Cardiac muscle cell (in vitro differentiated cells and primary cell): ENCODE measurements at regions not wholly inside any gene's neighbourhood (a gene's known extent, or its start where the extent isn't known, plus 50 kb on each side); places are given as distances from the start of the nearest gene placed in this dataset.

Experiments used
- DNase-seq, 2 donors: peaks; one replicate each; pipeline versions ENCODE4 v3.0.0 to v3.0.0-alpha.2; 2010 to 2017; ENCODE audit warnings: low read depth in 1 of 2, low spot score in 1 of 2
- H3K27ac ChIP-seq: fragments of 200-600 bp; sonication (generic); 2 replicates; pipeline ENCODE4 v1.5.1; 2016
- H3K27me3 ChIP-seq: fragments of 200-600 bp; sonication (generic); 2 replicates; pipeline ENCODE4 v1.6.0; 2016; ENCODE audit warnings: control low read depth
- H3K36me3 ChIP-seq: fragments of 200-600 bp; sonication (generic); 2 replicates; pipeline ENCODE4 v1.5.1; 2016; ENCODE audit warnings: control low read depth
- H3K4me1 ChIP-seq: fragments of 200-600 bp; sonication (generic); 2 replicates; pipeline ENCODE4 v1.8.1; 2017; ENCODE audit warnings: low read depth, mild to moderate bottlenecking, mixed run types
- H3K4me3 ChIP-seq: fragments of 200-600 bp; sonication (generic); 2 replicates; pipeline ENCODE4 v1.5.1; 2016; ENCODE audit warnings: mild to moderate bottlenecking
- H3K9me3 ChIP-seq: fragments of 200-600 bp; sonication (generic); 2 replicates; pipeline ENCODE4 v1.5.1; 2017; ENCODE audit warnings: low read depth, mild to moderate bottlenecking, control low read depth
- CTCF ChIP-seq: IDR thresholded peaks from 2 replicates; pipeline ENCODE4 v1.5.1; 2012; ENCODE audit warnings: low read depth, mild to moderate bottlenecking, low read length

- Histone ChIP-seq H3K4me1 (no peaks in the 10 kb centered on the region), H3K27me3 (no peaks in the 10 kb centered on the region), H3K4me3 (no peak overlapping the region), H3K9me3 (no peaks in the 10 kb centered on the region), H3K27ac (no peak overlapping the region), H3K36me3 (no peaks in the 10 kb centered on the region)
- no peak for TF ChIP-seq CTCF
- peak in 1 of 2 donors; percentile 32 for DNase-seq
Observed at GRCh38 chr11:27754035-27755017, 54.1 kb upstream of the BDNF start.
